HG02571 (cell line): ENCODE measurements at regions not wholly inside any gene's neighbourhood (a gene's known extent, or its start where the extent isn't known, plus 50 kb on each side); places are given as distances from the start of the nearest gene placed in this dataset.
"Not testable (repeated sequence)": the region's sequence is repeated elsewhere in the genome, so short reads cannot be mapped to it uniquely, and the experiment has no call there.

ENCODE experiments used
- ATAC-seq: cut with Tn5 transposase; IDR thresholded peaks from one replicate; pipeline ENCODE4 v1.9.1; 2021; ENCODE audit warnings: mild to moderate bottlenecking, moderate library complexity; ENCODE audit not compliant: unreplicated experiment

DNA sequence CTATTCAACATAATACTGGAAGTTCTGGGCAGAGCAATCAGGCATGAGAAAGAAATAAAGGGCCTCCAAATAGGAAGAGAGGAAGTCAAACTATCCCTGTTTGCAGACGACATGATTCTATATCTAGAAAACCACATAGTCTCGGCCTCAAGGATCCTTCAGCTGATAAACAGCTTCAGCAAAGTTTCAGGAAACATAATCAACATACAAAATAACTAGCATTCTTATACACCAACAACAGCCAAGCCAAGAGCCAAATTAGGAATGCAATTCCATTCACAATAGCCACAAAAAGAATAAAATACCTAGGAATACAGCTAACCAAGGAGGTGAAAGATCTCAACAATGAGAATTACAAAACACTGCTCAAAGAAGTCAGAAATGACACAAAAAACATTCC lies 287.8 kb upstream of the NCAM1 start:
- ATAC-seq = not testable (repeated sequence)

- ATAC-seq = no peak
Measured at GRCh38 chr11:112685111-112685510, 276.1 kb upstream of the NCAM1 start.

GRCh38 chr11:112689851-112690250 lies 271.4 kb upstream of the NCAM1 start:
- ATAC-seq = no peak

- ATAC-seq = no peak
Measured at GRCh38 chr11:112693781-112694180, 267.4 kb upstream of the NCAM1 start.

GRCh38 chr11:112694245-112694644 lies 267.0 kb upstream of the NCAM1 start:
- no peak for ATAC-seq

- ATAC-seq = no peak
Measured at GRCh38 chr11:112694813-112695212, 266.4 kb upstream of the NCAM1 start.

DNA sequence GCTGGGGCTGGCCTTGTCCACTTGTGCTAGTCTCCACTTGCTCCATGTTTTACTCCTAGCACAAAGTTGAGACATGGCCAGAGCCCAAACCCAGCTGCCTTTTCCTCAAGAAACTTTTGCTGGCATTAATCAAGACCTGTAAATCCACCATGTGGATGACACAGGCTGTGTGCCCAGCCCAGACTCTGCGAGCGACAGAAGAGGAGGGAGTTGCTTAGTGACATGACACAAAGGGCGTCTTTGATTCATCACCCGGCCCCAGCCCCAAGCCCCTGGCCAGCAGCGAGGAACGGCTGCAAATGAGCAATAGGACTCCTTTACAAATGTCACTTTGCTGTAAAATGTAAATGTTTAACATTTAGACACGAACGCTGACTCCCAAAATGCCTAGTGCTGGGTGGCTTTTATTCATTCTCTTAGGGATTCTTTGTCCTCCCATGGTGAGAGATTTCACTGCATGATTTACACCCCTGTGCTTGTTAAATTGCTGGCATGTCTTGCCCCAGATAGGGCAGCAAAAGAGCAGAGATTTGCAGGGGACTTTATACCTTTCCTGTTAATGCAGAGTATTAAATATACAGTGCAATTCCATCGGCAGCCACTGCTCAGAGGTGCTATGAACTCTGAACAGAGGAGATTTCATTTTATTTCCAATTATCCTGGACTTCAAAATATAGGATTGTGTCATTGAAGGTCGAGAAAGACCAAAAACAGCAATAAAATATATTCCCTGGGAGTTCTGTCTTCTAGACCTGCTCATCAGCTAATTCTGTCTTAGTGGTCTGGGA lies 263.6 kb upstream of the NCAM1 start:
- ATAC-seq = no peak

DNA sequence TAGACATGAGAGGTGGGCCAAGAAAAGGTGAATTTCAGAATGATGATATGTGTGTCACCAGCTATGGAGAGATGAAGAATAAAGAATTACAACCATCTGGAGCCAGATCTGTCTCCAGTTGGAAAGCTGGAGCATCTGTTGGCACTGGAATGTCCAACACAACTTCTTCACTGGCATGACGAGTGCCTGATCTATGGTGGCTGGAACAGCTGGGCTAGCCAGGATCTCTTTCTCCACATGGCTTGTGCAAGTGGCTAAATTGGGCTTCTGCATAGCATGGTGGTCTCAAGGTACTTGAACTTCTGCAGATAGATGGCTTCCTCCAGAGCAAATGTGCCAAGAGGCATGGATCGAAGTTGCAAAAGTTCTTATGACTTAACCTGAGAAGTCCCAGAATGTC lies 256.1 kb upstream of the NCAM1 start:
- no peak for ATAC-seq

GRCh38 chr11:112706863-112707262 lies 254.4 kb upstream of the NCAM1 start:
- ATAC-seq = no peak

- not testable (repeated sequence) for ATAC-seq
Measured at GRCh38 chr11:112714340-112714739, 246.9 kb upstream of the NCAM1 start.

GRCh38 chr11:112715056-112715455 lies 246.2 kb upstream of the NCAM1 start:
- ATAC-seq = no peak

DNA sequence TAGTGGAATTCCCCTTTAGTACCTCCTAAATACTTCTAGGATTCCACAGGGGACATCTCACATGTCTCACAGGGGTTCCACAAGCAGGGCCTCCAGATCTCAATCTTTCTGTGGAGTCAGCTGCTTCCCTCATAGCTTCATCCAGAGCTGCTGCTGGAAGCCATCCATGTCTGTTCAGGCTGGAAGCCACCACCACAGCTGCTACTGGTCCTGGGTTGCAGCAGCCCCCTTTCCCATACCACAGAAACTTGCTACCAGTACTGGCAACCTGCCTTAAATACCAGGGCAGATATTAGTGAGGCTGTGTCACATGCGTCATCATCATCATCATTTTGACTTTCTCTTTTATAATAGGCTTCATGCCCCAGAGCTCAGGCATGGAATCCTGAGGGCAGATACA lies 242.7 kb upstream of the NCAM1 start:
- no peak for ATAC-seq

DNA sequence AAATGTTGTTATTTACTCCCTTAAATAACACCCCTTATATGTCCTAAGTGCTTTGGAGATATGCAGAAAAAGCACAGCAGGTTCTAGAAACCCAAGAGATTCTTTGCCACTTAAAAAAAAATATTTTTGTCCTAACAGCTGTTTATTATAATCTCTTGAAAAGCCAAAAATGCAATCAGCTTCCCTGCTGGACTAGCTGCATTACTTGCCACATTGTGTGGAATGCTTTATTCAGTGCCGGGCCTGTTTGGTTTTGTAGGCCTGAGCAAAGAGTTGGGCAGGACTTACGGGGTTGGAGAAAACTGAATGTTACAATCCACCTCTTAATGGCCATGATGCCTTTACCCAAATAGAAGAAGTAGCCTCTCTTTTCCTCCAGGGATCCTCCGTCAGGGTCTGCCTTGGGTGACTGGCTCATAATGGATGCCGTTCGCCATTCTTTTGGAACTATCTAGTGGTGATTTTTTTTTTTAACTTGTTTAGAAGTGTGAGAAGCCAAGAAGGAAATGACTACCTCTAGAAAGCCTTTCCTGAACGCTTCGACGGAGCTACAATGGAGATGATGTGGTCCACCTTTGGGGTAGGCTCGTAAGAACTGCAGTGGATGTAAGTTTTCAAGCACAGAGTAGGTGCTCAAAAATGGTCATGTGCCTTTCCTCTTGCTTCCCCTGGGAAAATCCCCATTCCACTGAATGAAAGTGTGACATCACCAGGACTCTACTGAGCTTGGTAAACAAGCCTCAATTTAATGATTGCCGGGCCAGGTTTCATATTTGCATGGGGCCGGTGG lies 241.3 kb upstream of the NCAM1 start:
- no peak for ATAC-seq

DNA sequence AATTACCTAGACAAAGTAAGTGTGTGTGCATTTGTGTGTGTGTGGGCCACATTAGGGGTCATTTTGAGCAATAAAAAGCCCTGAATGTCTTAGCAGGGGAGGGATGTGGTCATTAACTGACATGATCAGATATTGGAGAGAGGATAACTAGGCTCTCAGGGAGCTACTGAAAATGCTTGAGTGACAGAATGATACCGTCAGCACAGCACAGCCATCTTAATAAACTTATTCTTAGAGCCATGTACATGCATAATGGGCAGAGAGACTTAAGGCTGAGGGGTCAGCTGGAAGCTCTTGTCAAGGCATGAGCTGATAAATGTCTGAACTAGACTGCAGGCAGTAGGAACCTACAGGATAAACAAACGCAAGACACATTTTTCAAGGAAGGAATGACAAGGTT lies 239.1 kb upstream of the NCAM1 start:
- ATAC-seq = no peak

GRCh38 chr11:112722876-112723275 lies 238.3 kb upstream of the NCAM1 start:
- no peak for ATAC-seq

DNA sequence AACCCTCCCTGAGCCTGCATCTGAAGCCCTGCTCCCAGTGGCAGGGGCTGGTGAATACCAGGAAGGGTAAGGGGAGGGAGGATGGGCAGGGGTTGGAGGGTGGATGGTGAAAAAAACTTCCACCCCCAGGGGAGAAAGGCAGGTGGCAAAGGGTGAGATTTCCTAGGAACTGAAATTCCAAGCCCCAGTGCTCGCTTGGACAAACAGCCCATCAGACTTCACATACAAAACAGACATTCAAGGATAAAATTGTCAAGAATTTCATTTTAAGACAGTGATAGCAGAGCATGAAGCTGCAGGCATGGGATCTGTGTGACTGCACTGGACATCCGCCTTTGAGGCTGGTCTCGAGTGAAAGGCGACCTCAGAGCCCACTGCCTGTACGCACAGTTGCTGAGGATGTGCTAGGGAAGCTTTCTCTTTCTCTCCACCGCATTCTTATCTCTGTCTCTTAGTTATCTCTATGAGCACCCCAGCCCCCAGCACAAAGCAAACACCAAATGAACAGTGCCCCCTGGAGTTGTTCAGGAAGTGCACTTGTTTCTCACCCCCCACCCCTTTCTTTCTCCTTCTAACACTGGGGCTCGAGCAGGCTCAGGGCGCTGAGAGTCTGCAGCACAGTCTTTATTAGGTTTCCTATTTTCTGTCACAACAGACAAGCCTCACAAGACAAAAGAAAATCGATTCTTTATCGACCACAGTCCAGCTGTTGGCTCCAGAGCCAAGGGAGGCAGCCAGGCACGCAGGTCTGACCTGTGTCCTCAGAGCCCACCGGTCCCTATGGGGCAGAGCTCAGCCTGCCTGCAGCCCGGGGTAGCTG lies 237.3 kb upstream of the NCAM1 start:
- ATAC-seq = no peak

GRCh38 chr11:112724496-112724790 lies 236.8 kb upstream of the NCAM1 start:
- no peak for ATAC-seq

DNA sequence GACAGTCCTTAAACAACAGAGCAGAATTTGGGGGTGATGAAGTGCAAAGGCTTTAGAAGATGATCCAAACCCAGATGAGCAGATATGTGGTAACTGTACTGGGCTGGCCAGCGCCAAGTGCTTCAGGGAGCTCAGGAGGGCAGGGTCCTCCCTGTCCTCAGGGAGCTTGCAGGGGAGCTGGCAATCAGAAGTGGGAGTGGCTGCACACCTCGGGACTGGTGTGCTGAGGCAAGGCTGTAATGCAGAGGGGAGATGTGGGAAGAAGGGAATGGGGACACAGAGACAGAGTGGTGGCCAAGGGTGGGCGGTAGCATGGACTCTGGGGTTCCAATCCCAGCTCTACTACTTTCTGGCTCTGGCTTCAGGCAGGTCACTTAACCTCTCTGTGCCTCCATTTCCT lies 235.6 kb upstream of the NCAM1 start:
- ATAC-seq = no peak

DNA sequence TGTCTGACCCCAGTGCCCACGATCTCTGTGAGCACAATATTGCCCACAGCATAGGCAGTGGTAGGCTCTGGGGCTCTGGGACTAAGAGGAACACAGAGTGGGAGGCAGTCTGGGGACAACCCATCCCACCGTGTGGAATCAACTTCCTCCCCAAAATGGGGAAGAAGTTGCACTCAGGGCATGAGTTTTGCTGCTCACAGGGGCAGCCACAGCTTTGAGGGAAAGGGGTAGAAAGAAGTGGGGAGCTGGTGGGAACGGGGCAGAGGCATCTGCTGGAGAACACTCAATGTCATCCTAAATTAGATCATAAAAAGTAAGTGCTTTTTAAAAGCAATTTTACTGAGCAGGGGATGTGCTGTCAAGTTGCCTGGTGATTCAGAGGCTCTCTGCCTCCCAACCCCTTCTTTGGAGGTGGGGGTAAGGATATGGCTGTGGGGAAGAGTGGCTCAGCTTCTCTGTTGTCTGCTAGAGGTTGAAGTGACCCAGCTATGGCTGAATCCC lies 233.8 kb upstream of the NCAM1 start:
- ATAC-seq = no peak

DNA sequence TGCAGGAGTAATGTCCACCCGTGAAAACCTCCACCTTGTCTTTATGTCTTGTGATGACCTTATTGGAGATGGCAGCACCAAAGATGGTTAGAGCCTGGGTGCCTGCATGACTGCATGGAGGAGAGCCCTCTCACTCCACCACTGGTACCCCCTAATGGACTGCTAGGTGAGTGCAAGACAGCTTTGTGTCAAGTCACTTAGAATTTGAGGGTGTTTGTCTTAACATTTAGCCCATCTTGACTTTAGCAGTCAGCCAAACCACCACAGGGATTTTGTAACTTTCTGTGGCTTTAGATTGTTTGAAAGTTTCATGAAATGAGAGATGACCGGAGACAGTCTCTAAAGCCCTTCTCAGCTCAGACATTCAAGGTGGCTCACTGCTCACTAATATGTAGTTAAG lies 232.9 kb upstream of the NCAM1 start:
- ATAC-seq = no peak

- ATAC-seq = no peak
Measured at GRCh38 chr11:112728716-112729115, 232.5 kb upstream of the NCAM1 start.
